Activated CD4-positive, alpha-beta T cell treated with anti-CD3 and anti-CD28 coated beads, Interleukin-2, amount 50 U/mL, for 1 hour (primary cell): ENCODE measurements at regions not wholly inside any gene's neighbourhood (a gene's known extent, or its start where the extent isn't known, plus 50 kb on each side); places are given as distances from the start of the nearest gene placed in this dataset.
"Not testable (repeated sequence)": the region's sequence is repeated elsewhere in the genome, so short reads cannot be mapped to it uniquely, and the experiment has no call there.

Source experiments
- DNase-seq: peaks from one replicate; pipeline ENCODE4 v3.0.0-alpha.2; 2020

- no peak for DNase-seq
These were observed 50.5 kb upstream of the PARP4 start for GRCh38 chr13:24563087-24563486.

GRCh38 chr13:24563971-24564370 lies 51.4 kb upstream of the PARP4 start:
- DNase-seq: not testable (repeated sequence)

- no peak for DNase-seq
These were observed 52.3 kb upstream of the PARP4 start for GRCh38 chr13:24564881-24565280.

GRCh38 chr13:24567593-24567992 lies 55.0 kb upstream of the PARP4 start:
- DNase-seq: not testable (repeated sequence)

GRCh38 chr13:24574847-24575246 lies 62.3 kb upstream of the PARP4 start:
- DNase-seq: no peak

- not testable (repeated sequence) for DNase-seq
These were observed 67.7 kb upstream of the PARP4 start for GRCh38 chr13:24580315-24580714.

- DNase-seq: not testable (repeated sequence)
These were observed 69.0 kb upstream of the PARP4 start for GRCh38 chr13:24581578-24581977.

- DNase-seq: not testable (repeated sequence)
These were observed 79.1 kb upstream of the PARP4 start for GRCh38 chr13:24591697-24592096.

GRCh38 chr13:24597906-24598670 lies 82.1 kb upstream of the ATP12A start:
- DNase-seq: not testable (repeated sequence)

GRCh38 chr13:24599019-24599791 lies 81.0 kb upstream of the ATP12A start:
- DNase-seq: not testable (repeated sequence)

- DNase-seq: no peak
These were observed 74.3 kb upstream of the ATP12A start for GRCh38 chr13:24605923-24606372.

GRCh38 chr13:24606486-24607170 lies 73.6 kb upstream of the ATP12A start:
- no peak for DNase-seq

GRCh38 chr13:24610956-24611355 lies 69.3 kb upstream of the ATP12A start:
- DNase-seq: no peak

- DNase-seq: no peak
These were observed 67.5 kb upstream of the ATP12A start for GRCh38 chr13:24612726-24613125.

GRCh38 chr13:24613128-24613527 lies 67.1 kb upstream of the ATP12A start:
- DNase-seq: no peak

GRCh38 chr13:24613755-24614154 lies 66.5 kb upstream of the ATP12A start:
- no peak for DNase-seq

- no peak for DNase-seq
These were observed 65.7 kb upstream of the ATP12A start for GRCh38 chr13:24614306-24615080.

GRCh38 chr13:24615114-24615513 lies 65.1 kb upstream of the ATP12A start:
- DNase-seq: no peak

GRCh38 chr13:24615911-24616472 lies 64.2 kb upstream of the ATP12A start:
- no peak for DNase-seq

- no peak for DNase-seq
These were observed 63.7 kb upstream of the ATP12A start for GRCh38 chr13:24616514-24616913.

- no peak for DNase-seq
These were observed 62.8 kb upstream of the ATP12A start for GRCh38 chr13:24617256-24618010.
